NCI-H748 (cell line): ENCODE measurements at regions not wholly inside any gene's neighbourhood (a gene's known extent, or its start where the extent isn't known, plus 50 kb on each side); places are given as distances from the start of the nearest gene placed in this dataset.
"Not testable (repeated sequence)": the region's sequence is repeated elsewhere in the genome, so short reads cannot be mapped to it uniquely, and the experiment has no call there.

Experiments
- DNase-seq: peaks from one replicate; lab custom pipeline; 2025; ENCODE audit not compliant: unreplicated experiment; lab: John Stamatoyannopoulos, UW

- no peak for DNase-seq
Observed at GRCh38 chr3:109648027-109648426, 310.7 kb upstream of the DPPA4 start.

DNA sequence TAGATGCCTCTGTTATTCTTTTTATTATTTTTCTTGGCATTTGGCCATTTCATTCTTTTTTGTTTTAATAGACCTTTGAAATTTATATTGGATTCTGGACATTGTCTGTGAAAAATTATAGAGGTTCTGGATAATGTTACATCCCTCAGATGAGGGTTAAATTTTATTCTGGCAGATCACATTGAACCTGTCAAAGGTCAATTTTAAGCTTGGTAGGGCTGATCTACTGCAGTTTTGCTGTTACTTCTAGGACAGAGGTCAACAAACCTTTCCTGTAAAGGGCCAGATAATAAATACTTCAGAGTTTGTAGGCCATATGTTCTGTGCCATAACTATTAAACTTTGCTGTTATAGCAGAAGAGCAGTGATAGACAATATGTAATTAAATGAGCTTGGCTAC lies 318.9 kb upstream of the DPPA4 start:
- no peak for DNase-seq

DNA sequence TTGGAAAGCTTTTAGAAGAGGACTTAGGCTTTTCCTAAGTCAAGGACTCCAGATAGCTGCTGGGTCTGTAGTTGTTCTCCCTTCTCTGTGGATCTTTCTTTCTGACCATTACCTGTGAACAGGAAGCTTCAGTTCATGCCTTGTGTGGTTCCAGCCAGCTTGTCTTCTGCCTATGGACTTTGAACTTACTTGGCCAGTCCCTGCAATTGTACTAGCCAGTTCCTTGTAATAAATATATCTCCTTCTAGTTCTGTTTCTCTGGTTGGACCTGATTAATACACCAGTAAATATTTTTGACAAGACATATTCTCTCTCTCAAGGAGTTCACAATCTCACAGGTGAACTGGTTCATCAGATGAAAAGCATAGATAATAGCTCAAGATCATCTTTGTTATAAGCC lies 341.3 kb upstream of the DPPA4 start:
- no peak for DNase-seq

DNA sequence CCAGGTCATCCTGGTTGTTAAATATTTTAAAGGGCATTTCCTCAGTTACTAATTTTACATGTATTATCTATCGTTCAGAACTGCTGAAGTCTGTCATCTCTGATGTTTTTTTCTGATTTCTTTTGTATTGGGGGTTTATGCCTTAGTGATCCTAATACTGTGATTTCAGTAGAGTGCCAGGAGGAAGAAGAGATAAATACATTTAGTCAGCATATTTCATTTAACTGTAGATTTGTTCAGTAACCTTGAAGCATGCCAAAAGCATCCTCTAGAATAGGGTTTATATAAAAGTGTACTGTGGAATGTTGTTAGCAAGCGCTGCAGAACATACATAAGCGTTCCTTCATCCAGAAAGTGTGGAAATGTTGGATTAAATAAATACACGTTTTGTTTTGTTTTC lies 342.3 kb upstream of the DPPA4 start:
- DNase-seq: no peak

GRCh38 chr3:109683746-109684145 lies 346.4 kb upstream of the DPPA4 start:
- no peak for DNase-seq

- DNase-seq: no peak
Observed at GRCh38 chr3:109685084-109686079, 348.0 kb upstream of the DPPA4 start.

DNA sequence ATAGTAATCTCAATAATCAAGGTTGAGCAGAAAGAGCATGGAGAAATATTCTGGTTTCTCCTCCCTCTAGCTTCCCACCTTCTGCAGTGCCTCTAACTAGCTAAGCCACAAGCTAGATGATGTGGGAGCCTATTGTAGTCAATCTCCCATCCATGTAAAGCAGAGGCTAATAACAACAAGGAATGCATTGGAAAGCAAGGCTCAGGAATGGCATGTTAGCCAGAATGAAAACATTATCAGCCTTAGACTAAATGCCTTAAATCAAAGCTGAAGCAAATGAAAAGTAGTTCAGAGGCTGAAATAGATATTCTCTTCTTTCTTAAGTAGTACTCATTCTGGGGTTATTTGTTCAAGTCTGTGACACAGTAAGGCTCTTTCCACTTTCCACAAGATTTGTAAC lies 350.3 kb upstream of the DPPA4 start:
- no peak for DNase-seq

DNA sequence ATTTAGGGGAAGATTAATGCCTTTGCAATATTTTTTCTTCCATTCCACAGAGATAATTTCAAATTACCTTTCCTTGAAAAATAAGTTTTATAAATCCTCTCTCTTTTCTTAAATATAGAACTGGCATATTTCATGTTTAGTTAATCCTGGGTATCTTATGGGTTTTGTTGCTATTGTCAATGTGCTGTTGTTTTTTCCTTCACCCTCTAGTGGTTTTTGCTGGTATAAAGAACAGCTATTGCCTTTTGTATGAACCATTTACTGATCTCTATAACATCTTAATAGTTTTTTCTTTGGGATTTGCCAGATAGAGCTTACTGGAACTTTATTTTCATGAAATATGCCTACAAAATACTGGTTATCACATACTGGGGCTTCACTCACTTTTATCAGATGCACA lies 359.6 kb upstream of the DPPA4 start:
- DNase-seq: no peak

GRCh38 chr3:109702252-109702651 lies 364.9 kb upstream of the DPPA4 start:
- no peak for DNase-seq

- no peak for DNase-seq
Observed at GRCh38 chr3:109702976-109703375, 365.6 kb upstream of the DPPA4 start.

GRCh38 chr3:109705133-109705532 lies 367.8 kb upstream of the DPPA4 start:
- not testable (repeated sequence) for DNase-seq

DNA sequence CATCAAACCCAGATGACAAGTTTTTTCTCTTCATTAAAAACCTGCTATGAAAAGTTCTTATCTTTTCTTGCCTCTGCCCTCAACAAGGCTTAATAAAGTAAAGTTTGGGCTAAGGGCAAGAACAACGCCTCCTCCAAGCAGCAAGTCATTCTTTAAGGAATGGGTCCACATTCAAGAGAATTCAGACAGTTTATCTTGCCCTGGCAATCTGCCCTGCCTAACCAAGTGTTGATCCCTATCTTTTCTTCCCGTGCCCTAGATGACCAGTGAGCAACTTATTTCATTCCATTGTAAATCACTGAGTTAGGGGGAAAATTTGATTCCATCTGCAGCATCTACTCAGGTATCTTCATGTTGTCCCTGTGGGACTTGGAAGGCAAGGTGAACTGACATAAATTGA lies 370.3 kb upstream of the DPPA4 start:
- DNase-seq: no peak

DNA sequence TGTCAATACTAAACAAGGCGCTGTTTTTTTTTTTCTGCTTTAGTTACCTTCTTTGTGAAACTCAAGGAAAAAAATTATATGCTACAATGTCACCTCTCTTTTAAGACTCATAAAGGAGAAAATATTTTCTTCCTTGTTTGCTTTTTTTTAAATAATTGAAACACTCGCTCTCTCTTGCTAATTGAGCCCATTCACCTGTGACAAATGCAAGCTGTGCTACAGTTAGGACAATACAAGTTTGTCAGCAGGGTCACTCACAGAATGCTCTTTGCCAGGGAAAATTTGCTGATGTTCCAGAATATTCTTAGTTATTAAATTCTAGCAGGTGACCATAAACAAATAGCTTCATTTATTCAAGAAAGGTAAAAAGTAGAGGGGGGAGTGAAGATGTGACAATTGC lies 375.9 kb upstream of the DPPA4 start:
- DNase-seq: peak; percentile 16

- DNase-seq: no peak
Observed at GRCh38 chr3:109715707-109716106, 378.4 kb upstream of the DPPA4 start.

DNA sequence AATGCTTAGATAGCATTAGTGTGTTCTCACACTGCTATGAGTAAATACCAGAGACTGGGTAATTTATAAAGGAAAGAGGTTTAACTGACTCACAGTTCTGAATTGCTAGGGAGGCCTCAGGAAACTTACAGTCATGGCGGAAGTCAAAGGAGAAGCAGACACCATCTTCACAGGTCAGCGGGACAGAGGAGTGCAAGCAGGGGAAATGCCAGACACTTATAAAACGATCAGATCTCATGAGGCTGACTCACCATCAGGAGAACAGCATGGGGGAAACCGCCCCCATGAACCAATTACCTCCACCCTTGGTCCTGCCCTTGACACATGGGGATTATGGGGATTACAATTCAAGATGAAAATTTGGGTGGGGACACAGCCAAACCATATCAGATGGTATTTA lies 381.5 kb upstream of the DPPA4 start:
- DNase-seq: no peak

DNA sequence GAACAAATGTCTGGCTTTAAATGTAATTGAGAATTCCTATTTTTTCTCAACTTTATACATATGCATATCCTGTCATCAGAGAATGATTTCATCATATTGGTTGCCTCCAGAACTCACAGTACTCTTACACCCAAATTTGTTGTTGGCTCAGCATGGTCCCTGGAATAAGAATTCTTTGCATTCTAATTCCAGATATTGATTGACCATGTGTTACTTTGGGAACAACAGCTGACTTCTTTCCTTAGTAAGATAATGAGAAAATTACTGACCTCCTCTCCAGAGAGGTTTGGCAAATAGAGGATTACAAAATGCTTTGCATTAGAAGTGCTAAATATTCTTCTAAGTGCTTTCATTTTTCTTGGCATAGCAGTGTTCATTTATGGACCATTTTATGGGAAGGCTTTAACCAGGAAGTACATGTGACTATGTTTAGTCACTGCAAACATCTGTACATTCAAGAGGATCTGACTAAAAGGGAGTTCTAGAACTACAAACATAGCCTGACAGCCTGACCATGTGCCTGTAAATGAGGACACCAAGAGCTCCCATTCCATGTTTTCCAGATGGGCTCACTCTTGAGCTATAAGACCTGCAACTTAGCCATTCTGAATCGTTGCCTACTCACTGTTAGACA lies 391.6 kb upstream of the DPPA4 start:
- DNase-seq: no peak

DNA sequence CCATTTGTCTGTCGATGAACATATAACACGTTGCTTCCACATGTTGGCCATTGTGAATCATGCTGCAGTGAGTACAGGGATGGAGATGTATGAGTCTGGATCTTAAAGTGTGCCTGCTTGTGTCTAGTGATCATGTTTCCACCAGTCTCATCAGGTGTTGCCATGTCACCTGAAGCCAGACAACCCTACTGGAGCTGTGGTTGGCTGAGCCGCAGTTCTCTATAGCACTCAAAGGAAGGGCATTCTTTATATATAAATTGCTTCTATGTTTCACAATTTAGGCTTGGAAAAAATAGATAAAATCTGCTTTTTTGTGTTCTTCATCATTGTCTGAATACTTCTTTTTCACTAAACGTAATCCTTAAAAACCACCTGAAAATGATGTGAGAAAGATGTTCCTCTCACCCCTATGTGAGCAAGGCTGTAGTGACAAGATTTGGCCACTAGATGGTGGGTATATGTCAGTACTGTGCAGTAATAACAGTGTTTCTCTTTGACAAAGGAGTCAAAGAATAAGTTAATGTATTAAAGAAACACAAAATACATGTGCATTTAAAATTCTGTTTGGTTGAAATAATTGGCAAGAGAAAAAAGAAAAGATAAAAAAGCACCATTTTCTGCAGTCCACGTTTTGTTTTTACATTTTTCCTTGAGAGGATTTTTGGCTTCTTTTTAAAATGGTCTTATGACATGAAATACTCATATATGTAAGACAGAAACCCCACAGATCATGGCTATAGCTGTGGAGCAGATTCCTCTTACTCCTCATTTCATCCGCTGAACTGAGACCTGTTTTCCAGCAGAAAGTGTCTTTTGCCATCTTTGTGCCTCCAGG lies 394.5 kb upstream of the DPPA4 start:
- DNase-seq: peak; percentile 60

GRCh38 chr3:109743981-109744380 lies 406.6 kb upstream of the DPPA4 start:
- DNase-seq: no peak

DNA sequence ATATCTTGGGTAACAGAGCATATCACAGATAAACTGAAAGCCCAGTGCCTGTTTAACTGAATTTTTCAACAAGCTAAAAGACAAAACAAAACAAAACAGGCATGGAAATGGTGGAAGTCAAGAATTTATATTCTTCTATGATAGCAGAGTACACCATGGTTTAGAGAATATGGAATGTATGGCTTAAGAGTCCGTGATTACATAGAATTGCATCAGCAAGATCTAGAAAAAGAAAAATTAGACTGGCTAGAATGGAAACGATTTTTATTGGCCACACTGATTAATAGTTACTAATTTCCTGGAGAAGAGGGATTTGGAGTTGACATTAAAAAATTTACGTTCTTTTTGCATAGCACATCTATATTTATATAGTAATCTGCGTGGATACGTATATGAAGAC lies 435.2 kb upstream of the DPPA4 start:
- no peak for DNase-seq

DNA sequence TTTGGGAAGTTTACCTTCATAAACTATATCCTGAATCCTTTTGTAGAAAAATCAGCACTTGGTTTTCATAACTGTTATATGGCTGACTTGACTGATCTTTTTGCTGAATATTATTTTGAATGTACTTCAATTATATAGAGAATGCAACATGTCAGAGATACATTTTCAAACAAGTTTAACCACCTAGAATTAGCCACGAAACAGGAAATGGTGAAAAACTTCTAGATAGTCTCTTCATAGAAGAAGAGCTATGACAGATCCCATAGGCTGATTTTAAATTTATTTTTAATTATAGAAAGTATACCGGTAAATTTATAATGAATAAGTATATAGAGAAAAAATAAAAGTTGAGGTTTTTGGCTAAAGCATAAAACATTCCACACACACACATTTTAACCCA lies 436.8 kb upstream of the DPPA4 start:
- no peak for DNase-seq

- DNase-seq: no peak
Observed at GRCh38 chr3:109784285-109784684, 446.9 kb upstream of the DPPA4 start.
